ENCODE measurements at regions not wholly inside any gene's neighbourhood (a gene's known extent, or its start where the extent isn't known, plus 50 kb on each side); places are given as distances from the start of the nearest gene placed in this dataset.

GRCh38 chr4:116906758-116907157 is 178.6 kb downstream of the TRAM1L1 start:
- Histone ChIP-seq H2AFZ (replicated peaks; ENCODE audit: low read length, poor library complexity) (no peak overlapping the region), H3K79me1 (ENCODE audit: low read depth in 1 of 2, low read length in 2 of 2) (no peaks in the 10 kb centered on the region), H4K5ac (ENCODE audit: low read depth, low read length) (no peak overlapping the region), H3K9me3 (ENCODE audit: control insufficient read depth, insufficient read depth, low read length) (no peaks in the 10 kb centered on the region), H3K4me1 (ENCODE audit: control insufficient read depth, insufficient read depth, low read length) (no peaks in the 10 kb centered on the region), H3K9ac (ENCODE audit: low read depth, low read length) (no peak overlapping the region), H3K4me3 (ENCODE audit: insufficient read depth, low read depth, low read length) (no peak overlapping the region), H2BK15ac (ENCODE audit: low read depth, low read length) (no peak overlapping the region), H2BK5ac (ENCODE audit: low read depth, low read length, poor library complexity, severe bottlenecking) (no peak overlapping the region), H3K9me1 (ENCODE audit: insufficient read depth, low read length) (no peaks in the 10 kb centered on the region), H3K14ac (replicated peaks; ENCODE audit: low read depth, low read length) (no peak overlapping the region), H3K27me3 (ENCODE audit: control insufficient read depth, insufficient read depth, low read length) (no peaks in the 10 kb centered on the region), H3K36me3 (ENCODE audit: control insufficient read depth, insufficient read depth, low read length) (no peaks in the 10 kb centered on the region), H2AK5ac (ENCODE audit: low read depth, low read length) (no peak overlapping the region), H4K20me1 (ENCODE audit: insufficient read depth, low read length) (no peaks in the 10 kb centered on the region), H3K56ac (ENCODE audit: extremely low read depth, insufficient read depth, low read length) (no peak overlapping the region), H3K18ac (ENCODE audit: low read depth, low read length) (no peak overlapping the region), H4K91ac (ENCODE audit: insufficient read depth, low read depth, low read length) (no peak overlapping the region), H3K27ac (ENCODE audit: insufficient read depth, low read length) (no peak overlapping the region), H3K23ac (ENCODE audit: low read depth, low read length) (no peak overlapping the region), H4K8ac (ENCODE audit: low read depth in 2 of 2, low read length in 2 of 2) (no peak overlapping the region), H2BK120ac (ENCODE audit: low read depth, low read length) (no peak overlapping the region), H3K4ac (ENCODE audit: low read depth, low read length) (no peak overlapping the region), H2BK20ac (ENCODE audit: low read depth, low read length) (no peak overlapping the region), H2AK9ac (replicated peaks; ENCODE audit: low read depth, low read length, poor library complexity) (no peak overlapping the region), H3K4me2 (ENCODE audit: low read depth, low read length) (no peak overlapping the region)
- ChIA-PET CTCF (no interaction called here), POLR2A (ENCODE audit: unreplicated experiment) (no interaction called here)
- ATAC-seq (ENCODE audit: low read depth) = no peak
- dilution Hi-C loops (cut with HindIII; ENCODE audit: low sequenced_read_pairs, unreplicated experiment) (no loop called here), in situ Hi-C loops (cut with MboI; ENCODE audit: low sequenced_read_pairs) (no loop called here), intact Hi-C loops (cut with micrococcal nuclease) (no loop called here)
- TF ChIP-seq RFX5 (IDR thresholded peaks at IDR 0.05; ENCODE audit: low read depth, low read length) = no peak
- peak; percentile 89 for TF ChIP-seq MAFK (IDR thresholded peaks at IDR 0.05; ENCODE audit: low read depth, low read length)
- no TSS peak for BruUV-seq (replicated peaks)
- no CpG with 5 or more reads among the region's 2 CpGs for WGBS, 2 experiments (ENCODE audit: extremely low coverage in 2 of 2, insufficient read length in 1 of 2)
- DNase-seq = no peak

Measured in IMR-90 (cell line).